Hepatocyte (in vitro differentiated cells): ENCODE measurements at regions not wholly inside any gene's neighbourhood (a gene's known extent, or its start where the extent isn't known, plus 50 kb on each side); places are given as distances from the start of the nearest gene placed in this dataset.

Experiments used
- EZH2 ChIP-seq: fragments of 200-600 bp; sonication (generic); IDR thresholded peaks from 2 replicates; pipeline ENCODE4 v1.6.1; 2016; ENCODE audit warnings: antibody characterized with exemption, mild to moderate bottlenecking, borderline replicate concordance
- EZH2phosphoT487 ChIP-seq: fragments of 200-600 bp; sonication (generic); IDR thresholded peaks from one replicate; pipeline ENCODE4 v1.6.1; 2018; ENCODE audit warnings: antibody characterized with exemption, mild to moderate bottlenecking, low read depth, moderate library complexity; ENCODE audit not compliant: unreplicated experiment, severe bottlenecking
- TF ChIP-seq, protein P1 (sequence below): fragments of 200-600 bp; sonication (generic); IDR thresholded peaks from 2 replicates; pipeline ENCODE4 v1.5.1; 2016; ENCODE audit warnings: antibody characterized with exemption, mild to moderate bottlenecking; ENCODE audit not compliant: poor library complexity

- TF ChIP-seq, protein P1, sequence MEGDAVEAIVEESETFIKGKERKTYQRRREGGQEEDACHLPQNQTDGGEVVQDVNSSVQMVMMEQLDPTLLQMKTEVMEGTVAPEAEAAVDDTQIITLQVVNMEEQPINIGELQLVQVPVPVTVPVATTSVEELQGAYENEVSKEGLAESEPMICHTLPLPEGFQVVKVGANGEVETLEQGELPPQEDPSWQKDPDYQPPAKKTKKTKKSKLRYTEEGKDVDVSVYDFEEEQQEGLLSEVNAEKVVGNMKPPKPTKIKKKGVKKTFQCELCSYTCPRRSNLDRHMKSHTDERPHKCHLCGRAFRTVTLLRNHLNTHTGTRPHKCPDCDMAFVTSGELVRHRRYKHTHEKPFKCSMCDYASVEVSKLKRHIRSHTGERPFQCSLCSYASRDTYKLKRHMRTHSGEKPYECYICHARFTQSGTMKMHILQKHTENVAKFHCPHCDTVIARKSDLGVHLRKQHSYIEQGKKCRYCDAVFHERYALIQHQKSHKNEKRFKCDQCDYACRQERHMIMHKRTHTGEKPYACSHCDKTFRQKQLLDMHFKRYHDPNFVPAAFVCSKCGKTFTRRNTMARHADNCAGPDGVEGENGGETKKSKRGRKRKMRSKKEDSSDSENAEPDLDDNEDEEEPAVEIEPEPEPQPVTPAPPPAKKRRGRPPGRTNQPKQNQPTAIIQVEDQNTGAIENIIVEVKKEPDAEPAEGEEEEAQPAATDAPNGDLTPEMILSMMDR, result no peak
- TF ChIP-seq EZH2 (no peak), EZH2phosphoT487 (no peak)
These were observed 387.3 kb upstream of the ARRDC3 start for GRCh38 chr5:91770400-91770799.
